WTC11 (cell line): ENCODE measurements at regions not wholly inside any gene's neighbourhood (a gene's known extent, or its start where the extent isn't known, plus 50 kb on each side); places are given as distances from the start of the nearest gene placed in this dataset.

Source experiments
- ATAC-seq: fragments of 200-7000 bp; cut with Tn5 transposase; 2 replicates; pipeline ENCODE4 v1.10.0; 2021; ENCODE audit warnings: mild to moderate bottlenecking, moderate library complexity
- CTCF ChIA-PET: fragments of 300-600 bp; sonication (Branson Sonifier 250); formaldehyde crosslinking; loops from one replicate; lab custom pipeline; 2021; ENCODE audit warnings: antibody characterized with exemption; lab: Charles Lee
- POLR2A ChIA-PET: fragments of 350-600 bp; sonication (Branson Sonifier 250); formaldehyde crosslinking; loops from one replicate; lab custom pipeline; 2021; ENCODE audit warnings: antibody characterized with exemption; lab: Charles Lee
- DNase-seq: peaks from one replicate; pipeline ENCODE4 v3.0.0; 2021; ENCODE audit warnings: low spot score
- H3K27ac Mint-ChIP-seq: 2 replicates; pipeline ENCODE4 v1.8.0; 2021; ENCODE audit warnings: mixed read lengths
- H3K27me3 Mint-ChIP-seq: 2 replicates; pipeline ENCODE4 v1.8.0; 2021; ENCODE audit warnings: low read depth, mild to moderate bottlenecking, moderate library complexity, mixed read lengths
- H3K36me3 Mint-ChIP-seq: 2 replicates; pipeline ENCODE4 v1.8.0; 2021; ENCODE audit warnings: mixed read lengths
- H3K4me1 Mint-ChIP-seq: 2 replicates; pipeline ENCODE4 v1.8.0; 2022; ENCODE audit warnings: mixed read lengths
- H3K4me3 Mint-ChIP-seq: 2 replicates; pipeline ENCODE4 v1.8.0; 2021; ENCODE audit warnings: mild to moderate bottlenecking, moderate library complexity, mixed read lengths
- H3K9me3 Mint-ChIP-seq: 2 replicates; pipeline ENCODE4 v1.8.0; 2021; ENCODE audit warnings: mixed read lengths
- ATF1 ChIP-seq: sonication (generic); formaldehyde crosslinking; IDR thresholded peaks from 2 replicates; pipeline ENCODE4 v1.8.1; 2023; ENCODE audit warnings: mild to moderate bottlenecking, moderate library complexity, missing genetic modification reagents
- ERG ChIP-seq: fragments of 250-450 bp; sonication (Bioruptor Pico); IDR thresholded peaks from 2 replicates; pipeline ENCODE4 v1.8.0; 2021; ENCODE audit warnings: mild to moderate bottlenecking
- GTF2I ChIP-seq: fragments of 250-450 bp; sonication (Bioruptor Pico); conservative IDR thresholded peaks from 2 replicates; pipeline ENCODE4 v1.4.0; 2021; ENCODE audit warnings: mild to moderate bottlenecking
- IRF1 ChIP-seq: sonication (generic); formaldehyde crosslinking; IDR thresholded peaks from 2 replicates; pipeline ENCODE4 v1.8.0; 2023; ENCODE audit warnings: missing genetic modification reagents
- MYBL2 ChIP-seq: sonication (generic); formaldehyde crosslinking; IDR thresholded peaks from 2 replicates; pipeline ENCODE4 v1.8.1; 2023; ENCODE audit warnings: mild to moderate bottlenecking, moderate library complexity, missing genetic modification reagents
- SOX15 ChIP-seq: fragments of 250-450 bp; sonication (Bioruptor Pico); IDR thresholded peaks from 2 replicates; pipeline ENCODE4 v1.9.0; 2021; ENCODE audit warnings: mild to moderate bottlenecking
- TEAD1 ChIP-seq: sonication (generic); formaldehyde crosslinking; IDR thresholded peaks from 2 replicates; pipeline ENCODE4 v1.8.0; 2022; ENCODE audit warnings: mild to moderate bottlenecking, missing genetic modification reagents
- TEAD4 ChIP-seq: sonication (generic); formaldehyde crosslinking; IDR thresholded peaks from 2 replicates; pipeline ENCODE4 v1.8.0; 2022; ENCODE audit warnings: mild to moderate bottlenecking, missing genetic modification reagents
- ZNF396 ChIP-seq: fragments of 250-450 bp; sonication (Bioruptor Pico); IDR thresholded peaks from 2 replicates; pipeline ENCODE4 v1.8.0; 2021; ENCODE audit warnings: mild to moderate bottlenecking, moderate library complexity, borderline replicate concordance
- ZNF416 ChIP-seq: fragments of 250-450 bp; sonication (Bioruptor Pico); IDR thresholded peaks from 2 replicates; pipeline ENCODE4 v1.9.0; 2021; ENCODE audit warnings: mild to moderate bottlenecking, inconsistent platforms
- ZNF425 ChIP-seq: fragments of 250-450 bp; sonication (Bioruptor Pico); conservative IDR thresholded peaks from 2 replicates; pipeline ENCODE4 v1.9.0; 2021; ENCODE audit warnings: mild to moderate bottlenecking
- TF ChIP-seq, protein P1 (sequence below): fragments of 250-450 bp; sonication (Bioruptor Pico); IDR thresholded peaks from 2 replicates; pipeline ENCODE4 v1.9.0; 2021; ENCODE audit warnings: mild to moderate bottlenecking, borderline replicate concordance
- TF ChIP-seq, protein P2 (sequence below): sonication (generic); formaldehyde crosslinking; IDR thresholded peaks from 2 replicates; pipeline ENCODE4 v1.8.0; 2022; ENCODE audit warnings: mild to moderate bottlenecking, missing genetic modification reagents
- TF ChIP-seq, protein P3 (sequence below): sonication (generic); formaldehyde crosslinking; IDR thresholded peaks from 2 replicates; pipeline ENCODE4 v1.8.0; 2022; ENCODE audit warnings: missing genetic modification reagents
- TF ChIP-seq, protein P4 (sequence below): sonication (generic); formaldehyde crosslinking; IDR thresholded peaks from 2 replicates; pipeline ENCODE4 v1.8.1; 2023; ENCODE audit warnings: mild to moderate bottlenecking, missing genetic modification reagents, moderate library complexity

DNA sequence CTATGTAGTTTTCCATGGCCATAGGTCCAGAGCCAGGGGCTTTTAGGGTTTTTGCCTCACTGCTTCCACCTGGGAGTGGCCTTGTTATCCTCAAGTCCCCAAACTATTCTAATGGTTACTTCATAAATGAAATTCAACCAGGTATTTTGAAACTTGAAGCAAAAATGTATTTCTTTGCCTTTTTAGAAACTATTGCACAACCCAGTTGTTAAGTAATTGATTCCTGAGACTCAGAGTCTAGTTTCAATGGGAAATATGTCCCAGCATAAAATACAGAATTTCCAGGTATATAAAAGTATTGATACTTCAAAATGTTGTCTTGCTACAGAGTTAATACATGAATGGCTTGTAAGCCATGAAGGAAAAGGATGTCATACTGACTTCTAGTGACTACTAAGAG lies 456.2 kb upstream of the DAB2 start:
- DNase-seq (no peak), ATAC-seq (no peak)
- H3K4me1 Mint-ChIP-seq, result peaks cover 4% of the 10 kb centered on the region; the same call in 1 of the 2 replicates
- H3K4me3 Mint-ChIP-seq, result no peak overlapping the region
- H3K27me3 Mint-ChIP-seq, result no peaks in the 10 kb centered on the region
- POLR2A ChIA-PET, result no interaction called here
- H3K36me3 Mint-ChIP-seq, result no peaks in the 10 kb centered on the region
- no peak overlapping the region for H3K27ac Mint-ChIP-seq
- TF ChIP-seq TEAD4 (CRISPR knock-in tag) (no peak), GTF2I (CRISPR knock-in tag) (no peak), ZNF425 (CRISPR knock-in tag) (no peak), SOX15 (no peak), IRF1 (CRISPR knock-in tag) (no peak), ZNF396 (CRISPR knock-in tag) (no peak), TEAD1 (CRISPR knock-in tag) (no peak)
- TF ChIP-seq, protein P1, sequence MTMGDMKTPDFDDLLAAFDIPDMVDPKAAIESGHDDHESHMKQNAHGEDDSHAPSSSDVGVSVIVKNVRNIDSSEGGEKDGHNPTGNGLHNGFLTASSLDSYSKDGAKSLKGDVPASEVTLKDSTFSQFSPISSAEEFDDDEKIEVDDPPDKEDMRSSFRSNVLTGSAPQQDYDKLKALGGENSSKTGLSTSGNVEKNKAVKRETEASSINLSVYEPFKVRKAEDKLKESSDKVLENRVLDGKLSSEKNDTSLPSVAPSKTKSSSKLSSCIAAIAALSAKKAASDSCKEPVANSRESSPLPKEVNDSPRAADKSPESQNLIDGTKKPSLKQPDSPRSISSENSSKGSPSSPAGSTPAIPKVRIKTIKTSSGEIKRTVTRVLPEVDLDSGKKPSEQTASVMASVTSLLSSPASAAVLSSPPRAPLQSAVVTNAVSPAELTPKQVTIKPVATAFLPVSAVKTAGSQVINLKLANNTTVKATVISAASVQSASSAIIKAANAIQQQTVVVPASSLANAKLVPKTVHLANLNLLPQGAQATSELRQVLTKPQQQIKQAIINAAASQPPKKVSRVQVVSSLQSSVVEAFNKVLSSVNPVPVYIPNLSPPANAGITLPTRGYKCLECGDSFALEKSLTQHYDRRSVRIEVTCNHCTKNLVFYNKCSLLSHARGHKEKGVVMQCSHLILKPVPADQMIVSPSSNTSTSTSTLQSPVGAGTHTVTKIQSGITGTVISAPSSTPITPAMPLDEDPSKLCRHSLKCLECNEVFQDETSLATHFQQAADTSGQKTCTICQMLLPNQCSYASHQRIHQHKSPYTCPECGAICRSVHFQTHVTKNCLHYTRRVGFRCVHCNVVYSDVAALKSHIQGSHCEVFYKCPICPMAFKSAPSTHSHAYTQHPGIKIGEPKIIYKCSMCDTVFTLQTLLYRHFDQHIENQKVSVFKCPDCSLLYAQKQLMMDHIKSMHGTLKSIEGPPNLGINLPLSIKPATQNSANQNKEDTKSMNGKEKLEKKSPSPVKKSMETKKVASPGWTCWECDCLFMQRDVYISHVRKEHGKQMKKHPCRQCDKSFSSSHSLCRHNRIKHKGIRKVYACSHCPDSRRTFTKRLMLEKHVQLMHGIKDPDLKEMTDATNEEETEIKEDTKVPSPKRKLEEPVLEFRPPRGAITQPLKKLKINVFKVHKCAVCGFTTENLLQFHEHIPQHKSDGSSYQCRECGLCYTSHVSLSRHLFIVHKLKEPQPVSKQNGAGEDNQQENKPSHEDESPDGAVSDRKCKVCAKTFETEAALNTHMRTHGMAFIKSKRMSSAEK (CRISPR knock-in tag), result no peak
- TF ChIP-seq, protein P2, sequence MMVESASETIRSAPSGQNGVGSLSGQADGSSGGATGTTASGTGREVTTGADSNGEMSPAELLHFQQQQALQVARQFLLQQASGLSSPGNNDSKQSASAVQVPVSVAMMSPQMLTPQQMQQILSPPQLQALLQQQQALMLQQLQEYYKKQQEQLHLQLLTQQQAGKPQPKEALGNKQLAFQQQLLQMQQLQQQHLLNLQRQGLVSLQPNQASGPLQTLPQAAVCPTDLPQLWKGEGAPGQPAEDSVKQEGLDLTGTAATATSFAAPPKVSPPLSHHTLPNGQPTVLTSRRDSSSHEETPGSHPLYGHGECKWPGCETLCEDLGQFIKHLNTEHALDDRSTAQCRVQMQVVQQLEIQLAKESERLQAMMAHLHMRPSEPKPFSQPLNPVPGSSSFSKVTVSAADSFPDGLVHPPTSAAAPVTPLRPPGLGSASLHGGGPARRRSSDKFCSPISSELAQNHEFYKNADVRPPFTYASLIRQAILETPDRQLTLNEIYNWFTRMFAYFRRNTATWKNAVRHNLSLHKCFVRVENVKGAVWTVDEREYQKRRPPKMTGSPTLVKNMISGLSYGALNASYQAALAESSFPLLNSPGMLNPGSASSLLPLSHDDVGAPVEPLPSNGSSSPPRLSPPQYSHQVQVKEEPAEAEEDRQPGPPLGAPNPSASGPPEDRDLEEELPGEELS (CRISPR knock-in tag), result no peak
- TF ChIP-seq, all 79 proteins: peak for 0
- CTCF ChIA-PET, result no interaction called here
- H3K9me3 Mint-ChIP-seq, result no peaks in the 10 kb centered on the region

DNA sequence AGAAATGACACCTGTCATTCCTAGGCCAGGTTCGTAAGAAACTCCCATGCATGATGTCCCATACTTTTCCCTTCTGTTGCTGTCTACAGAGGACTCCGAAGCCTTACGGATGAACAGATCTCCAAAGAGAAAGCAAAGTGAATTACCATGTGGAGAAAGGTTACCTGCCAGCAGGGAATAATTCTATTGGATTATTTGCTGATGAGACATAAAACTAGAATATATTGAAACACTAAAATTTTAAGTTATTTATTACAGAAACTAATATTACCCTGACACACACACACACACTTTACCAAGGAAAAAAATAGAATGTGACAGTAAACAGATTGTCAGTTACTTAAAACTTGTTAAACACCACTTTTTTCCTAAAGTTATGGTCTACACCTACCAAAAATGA lies 452.7 kb upstream of the DAB2 start:
- H3K4me3 Mint-ChIP-seq, result no peak overlapping the region
- DNase-seq, result no peak
- H3K4me1 Mint-ChIP-seq, result no peaks in the 10 kb centered on the region
- CTCF ChIA-PET, result no interaction called here
- no peak for ATAC-seq
- H3K36me3 Mint-ChIP-seq, result no peaks in the 10 kb centered on the region
- no peaks in the 10 kb centered on the region for H3K27me3 Mint-ChIP-seq
- H3K27ac Mint-ChIP-seq, result no peak overlapping the region
- POLR2A ChIA-PET, result no interaction called here
- H3K9me3 Mint-ChIP-seq, result no peaks in the 10 kb centered on the region
- no peak for TF ChIP-seq ATF1 (CRISPR knock-in tag)
- TF ChIP-seq ZNF416 (CRISPR knock-in tag), result no peak
- no peak for TF ChIP-seq ERG
- TF ChIP-seq, protein P3, sequence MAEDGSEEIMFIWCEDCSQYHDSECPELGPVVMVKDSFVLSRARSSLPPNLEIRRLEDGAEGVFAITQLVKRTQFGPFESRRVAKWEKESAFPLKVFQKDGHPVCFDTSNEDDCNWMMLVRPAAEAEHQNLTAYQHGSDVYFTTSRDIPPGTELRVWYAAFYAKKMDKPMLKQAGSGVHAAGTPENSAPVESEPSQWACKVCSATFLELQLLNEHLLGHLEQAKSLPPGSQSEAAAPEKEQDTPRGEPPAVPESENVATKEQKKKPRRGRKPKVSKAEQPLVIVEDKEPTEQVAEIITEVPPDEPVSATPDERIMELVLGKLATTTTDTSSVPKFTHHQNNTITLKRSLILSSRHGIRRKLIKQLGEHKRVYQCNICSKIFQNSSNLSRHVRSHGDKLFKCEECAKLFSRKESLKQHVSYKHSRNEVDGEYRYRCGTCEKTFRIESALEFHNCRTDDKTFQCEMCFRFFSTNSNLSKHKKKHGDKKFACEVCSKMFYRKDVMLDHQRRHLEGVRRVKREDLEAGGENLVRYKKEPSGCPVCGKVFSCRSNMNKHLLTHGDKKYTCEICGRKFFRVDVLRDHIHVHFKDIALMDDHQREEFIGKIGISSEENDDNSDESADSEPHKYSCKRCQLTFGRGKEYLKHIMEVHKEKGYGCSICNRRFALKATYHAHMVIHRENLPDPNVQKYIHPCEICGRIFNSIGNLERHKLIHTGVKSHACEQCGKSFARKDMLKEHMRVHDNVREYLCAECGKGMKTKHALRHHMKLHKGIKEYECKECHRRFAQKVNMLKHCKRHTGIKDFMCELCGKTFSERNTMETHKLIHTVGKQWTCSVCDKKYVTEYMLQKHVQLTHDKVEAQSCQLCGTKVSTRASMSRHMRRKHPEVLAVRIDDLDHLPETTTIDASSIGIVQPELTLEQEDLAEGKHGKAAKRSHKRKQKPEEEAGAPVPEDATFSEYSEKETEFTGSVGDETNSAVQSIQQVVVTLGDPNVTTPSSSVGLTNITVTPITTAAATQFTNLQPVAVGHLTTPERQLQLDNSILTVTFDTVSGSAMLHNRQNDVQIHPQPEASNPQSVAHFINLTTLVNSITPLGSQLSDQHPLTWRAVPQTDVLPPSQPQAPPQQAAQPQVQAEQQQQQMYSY (CRISPR knock-in tag), result no peak
- no peak for TF ChIP-seq MYBL2
- TF ChIP-seq, protein P1 (CRISPR knock-in tag), result no peak
- TF ChIP-seq, protein P4, sequence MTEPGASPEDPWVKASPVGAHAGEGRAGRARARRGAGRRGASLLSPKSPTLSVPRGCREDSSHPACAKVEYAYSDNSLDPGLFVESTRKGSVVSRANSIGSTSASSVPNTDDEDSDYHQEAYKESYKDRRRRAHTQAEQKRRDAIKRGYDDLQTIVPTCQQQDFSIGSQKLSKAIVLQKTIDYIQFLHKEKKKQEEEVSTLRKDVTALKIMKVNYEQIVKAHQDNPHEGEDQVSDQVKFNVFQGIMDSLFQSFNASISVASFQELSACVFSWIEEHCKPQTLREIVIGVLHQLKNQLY (CRISPR knock-in tag), result no peak
